Parathyroid adenoma (tissue), 2 donors: ENCODE measurements at regions not wholly inside any gene's neighbourhood (a gene's known extent, or its start where the extent isn't known, plus 50 kb on each side); places are given as distances from the start of the nearest gene placed in this dataset.

Experiments
- H2AFZ ChIP-seq: fragments of 300-600 bp; sonication (generic); one replicate; pipeline ENCODE4 v1.7.0; 2017; ENCODE audit warnings: antibody characterized with exemption, mild to moderate bottlenecking
- H3K27ac ChIP-seq: fragments of 300-600 bp; sonication (generic); one replicate; pipeline ENCODE4 v1.7.0; 2017
- H3K27me3 ChIP-seq: fragments of 300-600 bp; sonication (generic); one replicate; pipeline ENCODE4 v1.7.0; 2017; ENCODE audit warnings: low read length; ENCODE audit not compliant: control insufficient read depth, insufficient read depth
- H3K36me3 ChIP-seq: fragments of 300-600 bp; sonication (generic); one replicate; pipeline ENCODE4 v1.7.0; 2017; ENCODE audit warnings: low read length; ENCODE audit not compliant: control insufficient read depth, insufficient read depth
- H3K4me1 ChIP-seq: fragments of 300-600 bp; sonication (generic); one replicate; pipeline ENCODE4 v1.7.0; 2017; ENCODE audit warnings: control low read depth
- H3K4me2 ChIP-seq: fragments of 300-600 bp; sonication (generic); one replicate; pipeline ENCODE4 v1.7.0; 2017; ENCODE audit warnings: low read length
- H3K4me3 ChIP-seq: fragments of 300-600 bp; sonication (generic); one replicate; pipeline ENCODE4 v1.7.0; 2017; ENCODE audit warnings: low read depth, low read length
- H3K79me2 ChIP-seq: fragments of 300-600 bp; sonication (generic); one replicate; pipeline ENCODE4 v1.7.0; 2017; ENCODE audit warnings: control low read depth
- H3K9ac ChIP-seq: fragments of 300-600 bp; sonication (generic); one replicate; pipeline ENCODE4 v1.7.0; 2017; ENCODE audit warnings: mild to moderate bottlenecking
- H3K9me3 ChIP-seq: fragments of 300-600 bp; sonication (generic); one replicate; pipeline ENCODE4 v1.7.0; 2017; ENCODE audit warnings: low read length; ENCODE audit not compliant: control insufficient read depth
- CTCF ChIP-seq: fragments of 300-600 bp; sonication (generic); IDR thresholded peaks from one replicate; pipeline ENCODE4 v1.7.0; 2017; ENCODE audit warnings: antibody characterized with exemption, mild to moderate bottlenecking
- donor health status: primary hyperparathyroidism.

GRCh38 chr16:65793781-65794180 lies 572.7 kb upstream of the CDH5 start:
- no peak for TF ChIP-seq CTCF
- Histone ChIP-seq H3K9me3 (no peaks in the 10 kb centered on the region), H3K9ac (no peak overlapping the region), H2AFZ (no peak overlapping the region), H3K36me3 (no peaks in the 10 kb centered on the region), H3K27me3 (no peaks in the 10 kb centered on the region), H3K4me1 (no peaks in the 10 kb centered on the region), H3K79me2 (no peaks in the 10 kb centered on the region), H3K27ac (no peak overlapping the region), H3K4me3 (no peak overlapping the region), H3K4me2 (no peak overlapping the region)

GRCh38 chr16:65790768-65791167 lies 575.7 kb upstream of the CDH5 start:
- Histone ChIP-seq H2AFZ (no peak overlapping the region), H3K9me3 (no peaks in the 10 kb centered on the region), H3K4me3 (no peak overlapping the region), H3K4me1 (no peaks in the 10 kb centered on the region), H3K27me3 (no peaks in the 10 kb centered on the region), H3K79me2 (no peaks in the 10 kb centered on the region), H3K27ac (no peak overlapping the region), H3K9ac (no peak overlapping the region), H3K4me2 (no peak overlapping the region), H3K36me3 (no peaks in the 10 kb centered on the region)
- TF ChIP-seq CTCF: no peak

- no peak for TF ChIP-seq CTCF
- H3K4me1 ChIP-seq: no peaks in the 10 kb centered on the region
- no peak overlapping the region for H3K9ac ChIP-seq
- H3K4me3 ChIP-seq: no peak overlapping the region
- no peak overlapping the region for H2AFZ ChIP-seq
- H3K27ac ChIP-seq: no peak overlapping the region
- no peaks in the 10 kb centered on the region for H3K79me2 ChIP-seq
- no peaks in the 10 kb centered on the region for H3K36me3 ChIP-seq
- no peaks in the 10 kb centered on the region for H3K9me3 ChIP-seq
- no peaks in the 10 kb centered on the region for H3K27me3 ChIP-seq
- H3K4me2 ChIP-seq: no peak overlapping the region
Measured at GRCh38 chr16:65789161-65789945, 577.1 kb upstream of the CDH5 start.

GRCh38 chr16:65788434-65789140 lies 577.9 kb upstream of the CDH5 start:
- Histone ChIP-seq H3K79me2 (no peaks in the 10 kb centered on the region), H3K4me3 (no peak overlapping the region), H2AFZ (no peak overlapping the region), H3K36me3 (no peaks in the 10 kb centered on the region), H3K4me1 (no peaks in the 10 kb centered on the region), H3K27ac (no peak overlapping the region), H3K9me3 (no peaks in the 10 kb centered on the region), H3K27me3 (no peaks in the 10 kb centered on the region), H3K9ac (no peak overlapping the region), H3K4me2 (no peak overlapping the region)
- TF ChIP-seq CTCF: no peak
